ENCODE measurements at regions not wholly inside any gene's neighbourhood (a gene's known extent, or its start where the extent isn't known, plus 50 kb on each side); places are given as distances from the start of the nearest gene placed in this dataset.

- TF ChIP-seq POLR2A (IDR thresholded peaks at IDR 0.05; ENCODE audit: low read depth, low read length) (no peak), POLR2AphosphoS5 (IDR thresholded peaks at IDR 0.05; ENCODE audit: low read depth, low read length) (no peak), TAF1 (IDR thresholded peaks at IDR 0.05; ENCODE audit: borderline replicate concordance, low read depth, low read length) (no peak)
Observed at GRCh38 chr17:54307351-54307750, 484.6 kb downstream of the KIF2B start.

Measured in GM12892 (cell line).